Fibroblast of upper back skin (primary cell): ENCODE measurements at regions not wholly inside any gene's neighbourhood (a gene's known extent, or its start where the extent isn't known, plus 50 kb on each side); places are given as distances from the start of the nearest gene placed in this dataset.

Experiments
- DNase-seq: peaks from one replicate; pipeline ENCODE4 v3.0.0-alpha.2; 2013

DNA sequence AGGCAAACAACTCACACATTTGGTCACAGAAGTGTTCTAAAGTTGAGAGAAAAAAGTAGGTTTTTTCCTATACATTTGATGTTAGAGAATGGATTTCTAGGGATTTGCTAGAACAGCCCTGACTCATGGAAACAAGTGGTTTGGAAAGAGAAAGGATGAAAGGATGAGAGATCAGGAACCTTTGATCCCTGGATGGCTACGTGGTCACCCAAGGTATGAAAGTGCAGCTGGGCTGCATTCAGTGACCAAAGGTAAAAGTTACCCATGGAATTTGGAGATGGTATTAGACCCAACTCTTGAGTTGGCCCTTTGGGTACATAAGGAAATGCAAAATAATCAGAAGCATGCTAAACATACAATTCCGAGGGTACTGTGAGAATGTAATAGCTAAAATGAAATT lies 61.3 kb upstream of the SPIN1 start:
- DNase-seq: no peak

DNA sequence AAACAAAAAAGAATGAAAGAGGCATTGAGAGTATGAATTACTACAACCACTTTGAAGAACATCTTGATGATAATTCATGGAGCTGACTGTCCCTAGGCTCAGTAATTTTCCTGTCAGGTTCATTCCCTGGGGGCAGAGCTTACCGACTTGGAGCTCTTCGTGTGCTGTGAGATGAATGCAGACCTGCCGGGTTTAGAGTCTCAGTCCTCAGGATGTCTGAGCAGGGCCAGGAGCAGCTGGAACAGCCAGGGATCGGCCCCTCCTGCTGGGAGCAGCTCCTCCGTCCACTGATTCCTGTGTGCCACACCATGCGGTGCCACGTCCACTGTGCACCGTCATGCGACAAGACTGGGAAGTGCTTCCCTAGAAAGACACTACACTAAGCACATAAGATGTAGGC lies 62.2 kb upstream of the SPIN1 start:
- no peak for DNase-seq

DNA sequence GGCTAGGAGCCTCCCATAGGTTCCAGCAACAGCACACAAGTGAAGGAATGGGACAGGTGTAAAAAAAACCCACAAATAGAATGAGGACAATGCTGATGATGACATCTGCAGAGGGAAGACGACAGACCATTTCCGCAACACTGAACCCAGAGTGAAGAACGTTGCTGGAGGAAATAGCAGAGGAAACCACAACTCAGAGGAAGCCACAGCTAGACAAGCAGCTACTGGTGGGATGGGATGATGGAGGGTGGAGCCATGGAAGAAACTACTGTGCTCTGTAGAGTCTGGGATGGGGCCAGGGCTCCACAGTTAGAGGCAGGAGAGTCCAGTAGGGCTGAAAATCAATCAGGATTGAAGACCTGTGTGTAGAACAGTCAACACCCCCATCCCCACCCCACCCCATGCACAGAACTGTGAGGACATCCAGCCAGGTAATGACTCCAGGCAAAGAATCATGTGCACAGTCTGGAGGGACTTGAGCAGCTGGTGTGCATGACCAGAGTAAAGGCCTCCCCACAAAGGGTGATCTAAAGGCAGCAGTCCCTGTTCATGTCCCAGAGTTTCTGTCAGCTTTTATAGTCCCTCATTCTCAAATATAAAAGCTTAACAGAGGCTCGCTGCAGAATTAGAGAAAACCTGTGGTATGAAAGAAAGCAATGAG lies 65.2 kb upstream of the SPIN1 start:
- peak; percentile 55 for DNase-seq

DNA sequence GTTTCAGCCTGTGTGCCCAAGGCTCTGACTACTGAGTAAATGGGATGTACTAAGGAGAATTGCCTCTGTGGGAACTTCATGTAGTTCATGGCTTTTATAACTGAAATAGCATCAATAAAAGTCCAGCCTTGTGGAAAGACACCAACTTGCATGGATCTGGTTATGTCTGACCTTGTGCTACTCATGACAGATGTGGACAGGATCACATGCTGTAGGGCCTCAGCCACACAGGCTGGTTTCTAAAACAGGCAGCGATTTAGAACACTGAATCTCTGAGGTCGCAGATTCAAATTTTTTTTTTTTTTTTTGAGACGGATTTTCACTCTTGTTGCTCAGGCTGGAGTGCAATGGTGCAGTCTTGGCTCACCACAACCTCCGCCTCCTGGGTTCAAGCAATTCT lies 66.5 kb upstream of the SPIN1 start:
- no peak for DNase-seq

DNA sequence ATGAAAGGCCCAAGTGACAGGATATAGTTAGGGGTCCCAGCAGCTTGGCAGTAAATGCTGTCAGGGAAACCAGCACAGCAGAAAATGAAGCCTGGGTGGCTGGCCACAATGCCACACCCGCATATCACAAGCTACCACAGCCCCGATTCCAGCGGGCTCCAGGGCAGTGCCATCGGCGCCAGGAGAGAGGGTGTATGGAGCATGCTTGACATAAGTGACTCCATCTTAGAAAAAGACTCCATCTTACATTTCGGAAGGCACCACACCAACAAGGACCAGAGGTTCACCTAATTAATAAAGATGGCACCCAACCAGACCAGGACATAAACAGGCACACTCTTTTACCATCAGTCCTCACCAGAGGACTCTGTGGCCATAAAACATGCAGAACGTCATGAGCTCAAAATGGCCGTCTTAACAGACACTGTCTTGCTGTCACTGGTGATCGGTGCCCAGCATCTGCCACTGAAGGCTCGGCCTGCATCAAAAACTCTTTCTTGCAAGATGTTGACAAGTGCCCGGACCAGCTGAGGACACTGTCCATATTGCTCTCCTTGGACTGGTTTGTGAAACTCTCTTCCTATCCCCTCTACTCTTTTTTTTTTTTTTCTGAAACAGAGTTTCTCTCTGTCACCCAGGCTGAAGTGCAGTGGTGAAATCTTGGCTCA lies 67.4 kb upstream of the SPIN1 start:
- DNase-seq: no peak

DNA sequence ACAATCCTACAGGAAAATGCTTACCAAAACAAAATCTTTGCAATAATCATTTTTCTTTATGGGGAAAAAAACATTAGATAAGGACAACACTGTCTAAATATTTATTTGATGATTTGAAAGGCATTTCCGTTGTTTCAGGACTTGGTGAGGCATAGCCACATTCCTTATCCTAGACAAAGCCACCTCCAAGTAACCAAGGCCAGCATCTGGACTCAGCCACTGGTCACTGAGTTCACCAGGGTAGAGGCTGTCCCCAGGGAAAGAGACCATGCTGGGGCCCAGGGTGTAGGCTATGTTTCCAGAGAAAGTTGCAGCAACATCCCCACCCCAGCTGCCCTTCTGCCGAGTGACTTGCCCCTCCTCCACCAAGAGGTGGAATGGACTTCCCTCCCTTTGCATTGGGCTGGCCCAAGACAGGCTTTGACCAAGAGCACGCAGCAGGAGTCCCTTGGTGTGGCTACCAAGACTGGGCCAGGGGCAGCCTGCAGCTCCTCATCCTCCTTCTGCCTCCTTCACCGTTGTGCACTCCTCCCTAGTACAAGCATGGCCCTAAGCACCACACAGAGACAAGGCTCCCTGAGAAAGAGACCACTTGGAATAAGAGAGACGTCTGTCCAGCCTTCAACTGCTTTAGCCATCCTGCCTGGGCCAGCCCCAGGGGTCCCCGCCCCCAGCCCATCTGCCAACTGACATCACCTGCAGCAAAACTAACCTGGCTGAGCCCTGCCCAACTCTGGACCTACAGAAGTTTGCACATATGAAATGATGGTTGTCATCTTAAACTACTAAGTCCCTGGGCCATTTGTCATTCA lies 68.1 kb upstream of the SPIN1 start:
- no peak for DNase-seq

DNA sequence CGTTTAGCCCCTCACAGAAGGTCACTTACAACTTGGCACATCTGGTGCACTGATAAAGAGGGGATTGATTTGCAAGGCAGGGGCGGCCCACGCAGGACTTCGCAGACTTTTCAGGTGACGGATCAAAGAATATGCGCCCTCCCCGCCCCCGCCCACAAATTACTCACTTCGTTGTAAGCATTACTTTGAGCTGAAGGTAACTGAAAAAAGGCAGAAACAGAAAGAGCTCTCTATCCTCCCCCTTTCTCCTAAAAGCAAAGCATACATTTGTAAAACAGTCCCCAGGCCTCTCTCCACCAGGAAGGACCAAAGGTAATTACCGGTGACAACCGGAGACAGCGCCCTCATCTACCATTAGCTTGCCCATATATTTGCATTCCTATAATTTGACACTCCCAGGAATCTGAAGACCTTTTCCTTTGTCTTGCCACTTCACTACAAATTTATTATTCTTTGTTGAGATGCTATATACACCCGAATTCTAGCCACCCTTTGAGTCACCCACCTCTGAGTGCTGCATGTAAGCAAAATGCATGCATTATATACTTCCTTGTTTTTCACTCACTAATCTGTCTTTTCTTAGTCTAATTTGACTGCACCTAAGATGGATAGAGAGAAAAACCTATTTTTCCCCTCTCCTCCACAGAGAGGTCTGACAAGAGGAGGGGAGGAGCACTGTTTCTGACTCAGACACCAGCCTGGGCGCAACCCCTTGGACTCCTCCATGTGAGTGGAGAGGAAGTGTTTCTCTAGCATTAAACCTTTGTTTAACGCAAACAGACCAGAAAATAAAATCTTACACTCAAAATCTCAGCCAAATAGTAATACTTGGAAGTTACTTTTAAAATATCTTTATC lies 74.7 kb upstream of the SPIN1 start:
- DNase-seq: no peak

DNA sequence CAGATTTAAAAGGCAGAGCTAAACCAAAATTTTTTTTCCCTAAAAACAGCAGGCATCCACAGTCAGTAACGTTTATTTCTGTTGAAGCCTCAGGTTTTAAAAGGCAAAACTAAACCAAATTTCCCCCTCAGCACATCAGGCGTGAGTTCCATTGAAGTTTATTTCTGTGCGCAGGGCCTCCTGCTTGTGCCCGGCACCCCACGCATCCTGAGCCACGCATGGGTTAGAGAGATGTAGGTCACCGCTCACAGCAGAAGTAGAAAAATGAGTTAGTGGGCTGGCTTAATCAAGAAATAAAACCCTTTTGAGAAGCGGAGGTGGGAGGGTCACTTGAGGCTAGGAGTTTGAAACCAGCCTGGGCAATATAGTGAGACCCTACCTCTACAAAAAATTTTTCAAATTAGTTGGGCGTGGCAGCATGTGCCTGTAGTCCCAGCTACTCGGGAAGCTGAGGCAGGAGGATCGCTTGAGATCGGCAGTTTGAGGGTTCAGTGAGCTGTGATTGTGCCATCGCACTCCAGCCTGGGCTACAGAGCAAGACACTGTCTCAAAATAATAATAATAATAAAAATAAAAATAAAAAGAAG lies 75.6 kb upstream of the SPIN1 start:
- DNase-seq: no peak

DNA sequence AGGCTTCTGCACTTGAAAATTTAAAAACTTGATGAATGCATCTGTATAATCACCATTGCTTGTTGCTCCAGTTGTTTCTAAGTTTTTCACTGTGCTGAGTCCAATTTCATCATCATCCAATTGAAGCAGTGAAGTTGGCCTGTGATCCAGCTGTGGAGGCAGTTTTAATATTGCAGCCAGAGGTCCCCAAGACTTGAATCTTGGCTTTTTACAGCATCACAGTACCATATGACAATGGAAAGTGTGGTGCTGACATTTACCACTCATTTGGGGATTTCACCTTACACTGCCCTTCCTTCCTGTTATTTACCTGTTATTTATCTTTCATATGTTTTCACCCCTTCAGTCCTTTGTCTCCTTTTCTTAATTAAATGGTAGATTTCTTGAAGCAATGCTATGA lies 76.2 kb upstream of the SPIN1 start:
- DNase-seq: no peak

DNA sequence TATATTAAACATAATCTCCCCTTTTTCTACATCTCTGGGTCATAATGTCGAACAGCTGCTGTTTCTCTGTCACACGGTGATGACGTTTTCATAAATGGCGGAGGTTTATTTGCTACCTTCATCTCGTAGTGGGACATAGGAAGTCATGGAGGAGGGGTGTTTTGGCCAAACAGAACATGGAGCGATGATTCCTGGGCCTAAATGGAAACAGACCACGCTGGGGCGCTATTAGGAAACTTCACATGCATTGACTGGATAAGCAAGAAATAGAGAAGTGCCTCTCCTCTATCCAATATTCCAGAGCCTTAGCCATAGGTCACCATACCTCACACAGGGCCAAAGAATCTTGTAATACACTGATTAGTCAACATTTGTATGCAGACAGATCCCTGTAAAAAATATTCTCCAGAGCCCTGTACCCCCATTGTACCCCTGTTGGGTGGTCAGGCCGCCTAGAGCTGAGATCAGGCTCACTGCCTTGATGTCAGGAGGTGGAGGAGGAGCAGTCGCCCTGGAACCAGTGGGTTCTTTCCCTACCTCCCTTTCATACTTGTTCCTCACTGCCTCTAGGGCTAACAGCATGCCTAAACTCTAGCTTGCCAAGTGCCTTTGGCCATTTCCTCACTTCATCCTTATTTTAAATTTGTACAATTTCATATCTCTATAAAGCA lies 77.8 kb upstream of the SPIN1 start:
- no peak for DNase-seq

DNA sequence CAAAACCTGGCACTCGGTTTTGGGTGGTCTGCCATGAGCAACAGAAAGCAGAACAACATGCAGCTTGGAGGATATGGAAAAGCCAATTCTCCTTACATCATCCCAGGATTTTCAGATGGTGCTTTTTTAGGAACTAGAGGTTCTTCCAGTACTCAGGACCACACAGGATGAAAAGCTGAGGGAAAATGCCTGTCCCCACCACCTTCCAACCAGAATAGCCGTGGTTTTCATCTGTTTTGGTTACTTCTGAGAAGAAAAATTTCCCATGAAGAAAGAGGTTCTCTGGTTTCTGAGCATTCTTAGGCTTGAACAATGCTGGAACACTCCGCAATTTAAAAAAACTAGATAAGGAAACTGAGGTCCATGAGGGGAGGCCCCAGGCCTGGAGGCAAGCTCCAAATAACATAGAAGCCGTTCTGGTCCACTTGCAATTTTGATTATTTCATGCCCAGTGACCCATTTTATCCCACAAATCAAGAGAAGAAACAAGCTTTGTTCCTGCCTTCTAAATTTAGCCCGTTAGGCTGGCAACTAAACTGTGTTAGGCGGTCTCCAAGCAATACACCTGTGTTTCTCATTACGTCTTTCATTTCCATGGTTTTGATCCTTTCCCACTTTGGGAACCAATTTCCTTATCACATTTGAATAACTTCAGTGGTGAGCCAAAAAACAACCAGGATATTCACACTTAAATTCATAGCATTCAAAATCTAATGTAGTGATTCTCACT lies 79.2 kb upstream of the SPIN1 start:
- peak; percentile 8 for DNase-seq

DNA sequence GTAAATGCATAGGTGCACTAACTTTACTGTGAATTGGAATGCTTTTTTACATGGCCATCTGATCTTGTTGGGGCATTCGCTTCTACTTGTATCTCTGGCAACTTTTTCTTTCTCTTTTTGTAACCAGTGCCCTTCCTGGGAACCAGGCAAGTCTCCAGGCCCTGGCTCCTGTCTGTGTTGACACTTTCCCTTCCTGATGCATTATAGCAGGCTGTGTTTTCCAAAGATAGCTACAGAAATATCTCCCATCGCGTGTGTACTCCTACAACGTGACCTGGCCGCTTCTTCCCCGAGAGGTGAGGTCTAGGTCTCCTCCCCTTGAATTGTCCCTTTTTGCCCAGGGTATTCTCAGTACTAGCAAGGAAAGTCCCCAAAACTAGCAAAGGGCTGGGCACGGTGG lies 81.1 kb upstream of the SPIN1 start:
- DNase-seq: no peak

DNA sequence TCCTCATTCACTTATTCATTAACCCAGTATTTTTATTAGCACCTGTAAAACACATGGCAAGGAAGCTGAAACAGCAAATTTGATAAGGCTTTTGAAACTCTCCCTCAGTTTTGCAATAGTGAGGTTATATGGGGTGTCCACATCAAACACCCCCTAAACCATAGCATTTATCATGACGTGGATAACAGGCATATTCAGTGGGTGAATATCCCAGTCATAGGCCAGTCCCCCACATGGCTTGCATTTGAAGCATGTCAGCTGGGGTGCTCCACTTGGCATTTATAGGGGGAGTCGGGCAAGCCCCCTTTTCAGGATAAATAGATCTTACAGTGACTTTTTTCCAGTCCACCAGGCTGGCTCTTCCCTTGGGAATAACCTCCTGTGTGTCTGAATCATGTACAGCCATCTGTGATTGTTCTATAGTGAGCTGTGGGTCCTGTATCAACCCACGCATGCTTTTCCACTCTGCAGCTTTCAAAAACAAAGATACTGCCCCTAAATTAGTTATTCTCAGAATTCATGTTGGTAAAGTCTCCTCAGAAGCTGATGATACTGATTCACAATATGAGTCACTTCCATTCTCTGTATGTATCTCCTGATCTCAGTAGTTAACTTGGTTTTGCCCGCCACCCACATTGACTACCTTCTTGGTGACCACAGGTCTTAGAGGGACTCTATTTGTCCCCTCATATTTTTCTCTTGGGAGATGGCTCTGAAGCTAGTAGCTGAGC lies 84.4 kb upstream of the SPIN1 start:
- peak; percentile 18 for DNase-seq

DNA sequence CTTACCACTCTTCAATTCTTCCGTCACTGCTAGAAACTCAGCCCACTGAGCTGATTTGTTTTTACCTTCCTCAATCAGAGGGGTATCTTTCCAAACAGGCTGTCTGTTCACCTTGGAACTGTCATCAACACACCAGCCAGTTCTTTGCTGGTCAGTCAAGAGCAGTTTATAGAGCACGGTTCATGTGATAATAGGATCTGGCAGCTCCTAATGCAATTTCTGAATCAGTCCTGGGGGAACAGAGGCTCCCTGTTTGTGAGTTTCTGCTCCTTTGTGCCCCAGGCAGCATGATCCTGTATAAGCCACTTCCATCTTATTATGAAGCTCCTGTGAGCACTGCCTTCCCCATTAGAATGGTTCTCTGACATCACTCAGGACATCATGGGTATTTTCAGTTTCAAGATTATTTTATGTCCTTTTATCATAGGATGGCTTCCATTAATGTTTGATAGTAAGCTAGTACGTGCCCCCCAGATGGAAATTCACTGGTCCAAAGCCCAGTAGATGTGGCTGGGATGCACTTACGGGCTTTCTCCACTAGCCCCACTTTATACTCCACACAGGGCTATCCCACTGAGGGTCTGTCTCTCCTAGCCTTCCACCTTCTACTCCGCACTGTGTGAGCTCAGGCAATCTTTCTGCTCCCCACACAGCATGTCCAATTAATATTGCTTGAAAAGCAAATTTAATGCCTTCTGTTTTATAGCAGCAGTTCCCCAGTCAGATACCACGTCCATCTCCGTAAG lies 85.5 kb upstream of the SPIN1 start:
- DNase-seq: no peak

DNA sequence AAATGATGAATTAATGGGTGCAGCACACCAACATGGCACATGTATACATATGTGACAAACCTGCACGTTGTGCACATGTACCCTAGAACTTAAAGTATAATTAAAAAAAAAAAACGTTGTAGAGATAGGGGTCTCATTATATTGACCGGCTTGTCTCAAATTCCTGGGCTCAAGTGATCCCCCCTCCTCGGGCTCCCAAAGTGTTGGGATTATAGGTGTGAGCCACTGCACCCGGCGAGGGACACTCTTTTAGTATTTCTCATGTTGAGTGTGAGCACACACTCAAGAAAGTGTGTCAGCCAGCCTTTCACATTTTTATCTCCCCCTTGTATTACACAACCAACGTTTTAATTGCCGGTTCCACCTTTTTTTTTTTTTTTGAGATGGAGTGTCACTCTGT lies 87.7 kb upstream of the SPIN1 start:
- no peak for DNase-seq

DNA sequence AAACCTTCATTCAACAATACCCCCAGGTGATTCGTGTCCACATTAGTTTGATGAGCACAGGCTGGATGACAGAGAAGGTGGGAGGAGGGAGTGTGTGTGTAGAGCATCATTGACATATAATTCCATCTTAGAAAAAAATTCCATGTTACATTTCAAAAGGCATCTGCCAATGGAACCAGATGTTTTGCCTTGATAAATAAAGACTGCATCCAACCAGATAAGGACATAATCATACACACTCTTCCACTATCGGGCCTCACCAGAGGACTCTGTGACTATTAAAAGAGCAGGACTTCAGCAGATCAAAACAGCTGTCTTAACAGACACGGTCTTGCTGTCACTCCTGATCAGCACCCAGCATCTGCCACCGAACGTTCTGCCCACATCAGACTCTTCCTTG lies 96.4 kb upstream of the SPIN1 start:
- no peak for DNase-seq

DNA sequence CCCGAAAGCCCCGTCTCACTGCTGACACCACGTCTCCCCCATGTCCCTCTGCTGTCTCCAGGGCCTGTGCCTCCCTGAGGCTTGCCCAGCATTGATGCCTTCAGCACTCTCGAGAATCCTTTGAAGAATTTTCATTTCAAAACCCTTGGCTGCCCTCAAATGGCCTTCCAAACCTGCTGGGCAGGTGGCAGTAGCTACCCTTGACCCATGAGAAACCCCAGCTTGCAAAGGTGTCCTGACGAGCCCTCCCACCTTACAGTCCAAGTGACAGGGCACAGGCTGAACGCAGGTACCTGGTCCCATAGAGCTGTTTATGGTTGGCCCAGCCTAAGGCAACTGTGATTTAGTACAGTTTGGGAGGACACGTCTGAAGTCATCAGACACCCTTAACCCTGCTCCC lies 97.2 kb upstream of the SPIN1 start:
- no peak for DNase-seq

DNA sequence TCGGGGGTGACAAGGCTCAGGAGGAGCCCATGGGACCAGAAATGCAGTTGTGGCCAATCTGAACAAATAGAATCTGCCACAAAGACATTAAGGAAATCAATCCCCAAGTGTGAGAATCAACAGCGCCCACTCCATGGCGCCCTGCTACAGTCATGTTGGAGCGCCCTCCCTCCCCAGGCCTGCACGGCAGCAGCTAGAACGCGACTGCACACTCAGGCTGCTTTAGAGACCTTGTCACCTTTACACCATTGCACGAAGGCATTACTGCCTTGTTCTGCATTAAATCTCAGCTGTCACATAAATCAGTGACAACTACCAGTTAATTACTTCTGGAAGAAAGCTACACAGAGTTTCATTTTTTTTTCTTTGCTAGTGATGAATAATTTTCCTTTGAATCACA lies 98.7 kb upstream of the SPIN1 start:
- DNase-seq: no peak

DNA sequence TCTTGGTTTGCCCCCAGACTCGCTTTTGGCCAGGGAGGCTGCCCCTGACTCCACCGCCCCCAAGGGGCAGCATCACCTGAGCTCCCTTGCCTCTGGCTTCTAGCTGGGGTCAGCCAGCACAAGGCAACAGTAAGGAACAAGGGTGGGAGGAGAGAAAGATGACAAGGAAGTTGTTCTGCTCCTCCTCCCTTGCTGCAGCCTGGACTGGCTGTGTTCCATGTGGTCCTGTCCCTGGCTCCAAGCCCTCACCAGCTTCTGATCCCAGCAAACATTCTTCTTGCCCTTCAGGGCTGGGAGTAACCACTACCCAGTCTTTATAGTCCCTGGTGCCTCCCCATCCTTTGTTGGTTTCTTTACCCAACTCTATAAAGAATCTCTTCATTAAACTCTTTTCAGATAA lies 100.3 kb upstream of the SPIN1 start:
- no peak for DNase-seq

DNA sequence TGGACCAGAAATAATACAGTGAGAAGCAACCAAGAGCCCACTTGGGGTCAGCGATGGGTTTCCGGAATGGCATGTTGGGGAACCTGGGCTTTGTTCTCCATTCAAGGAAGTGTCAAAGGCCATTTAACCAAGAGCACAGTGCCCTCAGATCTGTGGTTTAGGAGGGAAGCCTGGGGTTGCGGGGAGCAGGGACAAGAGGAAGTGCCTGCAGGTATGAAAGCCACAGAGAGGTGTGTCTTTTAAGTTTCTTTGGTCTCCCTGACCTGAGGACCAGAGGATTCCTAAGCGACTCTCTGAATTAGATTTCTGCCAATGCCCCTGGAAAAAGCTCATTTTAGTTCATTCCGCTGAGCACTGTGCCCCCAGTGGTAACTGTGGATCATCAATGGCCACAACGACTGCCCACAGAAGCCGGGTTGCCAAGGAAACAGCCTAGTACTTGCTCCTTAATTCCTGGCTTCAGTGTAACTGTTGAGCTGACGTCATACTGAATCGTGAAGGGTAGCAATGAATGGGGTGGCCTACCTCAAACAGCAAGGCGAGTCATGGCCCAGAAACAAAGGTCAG lies 107.3 kb upstream of the SPIN1 start:
- DNase-seq: peak; percentile 23
